ENCODE measurements at regions not wholly inside any gene's neighbourhood (a gene's known extent, or its start where the extent isn't known, plus 50 kb on each side); places are given as distances from the start of the nearest gene placed in this dataset.

DNA sequence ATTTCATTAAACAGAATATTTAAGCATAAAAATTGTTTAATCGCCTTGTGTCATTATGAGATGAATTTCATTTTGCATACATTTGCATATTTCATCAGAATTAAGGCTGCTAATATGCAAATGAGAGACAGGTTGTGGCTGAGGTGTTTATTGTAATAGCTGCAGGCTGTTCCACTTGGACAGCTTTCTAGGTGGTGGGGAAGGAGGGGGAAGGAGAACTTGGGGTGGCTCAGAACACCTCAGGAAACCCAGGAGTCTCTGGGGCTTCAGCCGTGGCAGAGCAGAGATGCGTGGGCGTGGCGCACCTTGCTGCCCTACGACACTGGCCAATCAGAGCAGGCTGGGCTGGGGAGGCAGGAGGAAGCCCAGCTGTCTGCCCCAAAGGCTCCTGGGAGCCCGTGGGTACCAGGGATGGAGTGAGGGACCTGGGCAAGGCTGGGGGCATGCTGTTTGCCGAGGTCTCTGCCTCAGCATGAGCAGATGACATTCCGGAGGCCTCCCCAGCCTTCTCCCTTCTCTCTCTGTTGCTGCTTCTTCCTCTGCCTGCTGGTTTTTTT, 542.9 kb downstream of the MN1 start:
- Histone ChIP-seq H3K36me3 (ENCODE audit: insufficient read depth) (no peaks in the 10 kb centered on the region), H3K4me1 (ENCODE audit: insufficient read depth) (no peaks in the 10 kb centered on the region), H3K27ac (ENCODE audit: low read depth) (no peak overlapping the region), H3K4me3 (ENCODE audit: low read depth, low read length) (no peak overlapping the region)
- no peak for DNase-seq (ENCODE audit: extremely low spot score)
- WGBS, result 60% methylated on average over 9 of the region's 9 CpGs

DNA sequence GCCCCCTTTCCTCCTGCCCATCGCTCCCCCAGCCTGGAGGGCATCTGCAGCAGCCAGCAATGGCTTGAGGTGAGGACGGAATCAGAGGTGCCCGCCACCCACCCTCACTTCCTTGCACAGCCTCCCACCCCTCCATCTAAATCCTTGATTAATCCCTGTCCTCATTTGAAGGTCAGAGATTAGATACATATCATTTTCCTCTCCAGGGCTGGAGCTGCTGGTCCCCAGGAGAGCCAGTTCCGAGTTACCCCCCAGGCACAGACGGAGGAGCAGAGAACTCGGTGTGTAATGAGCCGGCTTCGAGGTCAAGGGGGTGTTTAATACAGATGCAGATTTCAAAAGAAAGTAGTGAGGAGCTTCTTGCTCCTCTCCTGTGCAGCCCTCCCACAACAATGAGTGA, 542.1 kb downstream of the MN1 start:
- H3K36me3 ChIP-seq (ENCODE audit: insufficient read depth), result no peaks in the 10 kb centered on the region
- no peak for DNase-seq (ENCODE audit: extremely low spot score)
- no peak overlapping the region for H3K4me3 ChIP-seq (ENCODE audit: low read depth, low read length)
- H3K27ac ChIP-seq (ENCODE audit: low read depth), result no peak overlapping the region
- no peaks in the 10 kb centered on the region for H3K4me1 ChIP-seq (ENCODE audit: insufficient read depth)
- WGBS, result 51% methylated on average over 8 of the region's 8 CpGs

DNA sequence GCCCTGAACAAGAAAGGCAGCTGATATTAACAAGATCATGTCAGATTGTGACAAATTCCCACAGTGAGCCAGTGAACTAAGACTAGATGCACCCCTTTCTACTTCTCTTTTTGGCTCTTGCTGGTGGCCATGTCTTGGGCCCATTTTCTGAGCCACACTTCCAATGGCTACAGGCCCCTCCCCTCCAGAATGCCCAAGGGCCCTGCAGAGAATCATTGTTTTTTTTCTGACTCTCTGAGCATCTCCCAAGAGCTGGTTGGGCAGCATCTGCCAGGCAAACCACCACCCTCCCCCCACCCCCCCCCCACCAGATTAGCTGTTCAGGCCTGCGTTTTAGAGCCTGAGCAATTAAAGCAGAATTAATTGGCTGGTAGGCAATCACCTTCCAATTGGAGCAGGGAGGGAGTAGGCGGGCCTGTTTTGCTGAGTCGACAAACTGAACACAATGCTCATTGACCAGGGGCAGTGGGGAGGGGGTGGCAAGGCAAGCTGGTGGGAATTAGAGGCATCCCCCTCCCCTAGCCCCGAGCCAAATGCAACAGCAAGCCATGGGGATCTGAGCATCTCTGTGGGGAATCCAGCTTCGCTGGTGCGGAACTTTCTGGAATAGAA, 541.4 kb downstream of the MN1 start:
- WGBS, result 63% methylated on average over 6 of the region's 6 CpGs
- DNase-seq (ENCODE audit: extremely low spot score), result no peak
- Histone ChIP-seq H3K4me3 (ENCODE audit: low read depth, low read length) (no peak overlapping the region), H3K4me1 (ENCODE audit: insufficient read depth) (no peaks in the 10 kb centered on the region), H3K27ac (ENCODE audit: low read depth) (no peak overlapping the region), H3K36me3 (ENCODE audit: insufficient read depth) (no peaks in the 10 kb centered on the region)

DNA sequence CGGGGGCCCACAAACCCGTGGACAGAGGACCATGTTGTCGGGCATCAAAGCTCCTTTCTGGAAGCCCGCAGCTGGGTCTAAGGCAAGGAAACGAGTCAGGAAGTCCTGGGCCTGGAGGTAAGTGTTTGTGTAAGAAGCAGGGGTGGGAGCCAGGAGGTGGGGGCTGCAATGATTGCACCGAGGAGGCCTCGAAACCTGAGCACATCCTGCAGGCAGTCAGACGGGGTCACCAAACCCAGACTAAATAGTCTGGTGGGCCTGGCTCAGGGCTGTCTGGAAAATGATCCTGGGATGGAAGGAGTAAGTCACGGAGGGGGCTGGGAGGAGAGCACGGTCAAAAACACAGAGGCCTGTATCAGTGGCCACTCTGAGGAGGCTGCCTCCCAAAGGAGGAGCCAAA, 539.2 kb downstream of the MN1 start:
- Histone ChIP-seq H3K4me1 (ENCODE audit: insufficient read depth) (no peaks in the 10 kb centered on the region), H3K27ac (ENCODE audit: low read depth) (no peak overlapping the region), H3K4me3 (ENCODE audit: low read depth, low read length) (no peak overlapping the region), H3K36me3 (ENCODE audit: insufficient read depth) (no peaks in the 10 kb centered on the region)
- no peak for DNase-seq (ENCODE audit: extremely low spot score)
- 54% methylated on average over 10 of the region's 10 CpGs for WGBS

DNA sequence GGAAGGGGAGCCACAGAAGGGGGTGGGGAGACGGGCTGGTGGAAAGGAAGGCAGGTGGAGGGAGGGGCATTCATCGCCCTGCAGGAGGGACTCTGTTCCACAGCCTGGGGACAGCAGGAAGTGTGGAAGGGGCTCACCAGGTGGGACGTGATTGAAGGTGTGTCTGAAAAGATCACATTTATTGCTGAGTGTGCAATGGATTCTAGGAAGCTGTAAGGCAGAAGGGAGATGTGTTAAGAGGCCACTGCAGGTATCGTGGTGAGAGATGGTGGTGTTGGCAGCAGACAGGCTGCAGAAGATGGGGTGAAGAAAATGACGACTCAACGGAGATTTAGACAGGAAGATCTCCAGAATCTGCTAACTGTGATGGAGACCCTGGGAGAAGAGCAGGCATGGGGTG, 537.4 kb downstream of the MN1 start:
- no peak for DNase-seq (ENCODE audit: extremely low spot score)
- WGBS, result 72% methylated on average over 6 of the region's 6 CpGs
- Histone ChIP-seq H3K4me3 (ENCODE audit: low read depth, low read length) (no peak overlapping the region), H3K4me1 (ENCODE audit: insufficient read depth) (no peaks in the 10 kb centered on the region), H3K36me3 (ENCODE audit: insufficient read depth) (no peaks in the 10 kb centered on the region), H3K27ac (ENCODE audit: low read depth) (no peak overlapping the region)

- Histone ChIP-seq H3K4me3 (ENCODE audit: low read depth, low read length) (no peak overlapping the region), H3K36me3 (ENCODE audit: insufficient read depth) (no peaks in the 10 kb centered on the region), H3K27ac (ENCODE audit: low read depth) (no peak overlapping the region), H3K4me1 (ENCODE audit: insufficient read depth) (no peaks in the 10 kb centered on the region)
- no peak for DNase-seq (ENCODE audit: extremely low spot score)
- 71% methylated on average over 7 of the region's 7 CpGs for WGBS
These were observed 534.4 kb downstream of the MN1 start for GRCh38 chr22:27267145-27267544.

DNA sequence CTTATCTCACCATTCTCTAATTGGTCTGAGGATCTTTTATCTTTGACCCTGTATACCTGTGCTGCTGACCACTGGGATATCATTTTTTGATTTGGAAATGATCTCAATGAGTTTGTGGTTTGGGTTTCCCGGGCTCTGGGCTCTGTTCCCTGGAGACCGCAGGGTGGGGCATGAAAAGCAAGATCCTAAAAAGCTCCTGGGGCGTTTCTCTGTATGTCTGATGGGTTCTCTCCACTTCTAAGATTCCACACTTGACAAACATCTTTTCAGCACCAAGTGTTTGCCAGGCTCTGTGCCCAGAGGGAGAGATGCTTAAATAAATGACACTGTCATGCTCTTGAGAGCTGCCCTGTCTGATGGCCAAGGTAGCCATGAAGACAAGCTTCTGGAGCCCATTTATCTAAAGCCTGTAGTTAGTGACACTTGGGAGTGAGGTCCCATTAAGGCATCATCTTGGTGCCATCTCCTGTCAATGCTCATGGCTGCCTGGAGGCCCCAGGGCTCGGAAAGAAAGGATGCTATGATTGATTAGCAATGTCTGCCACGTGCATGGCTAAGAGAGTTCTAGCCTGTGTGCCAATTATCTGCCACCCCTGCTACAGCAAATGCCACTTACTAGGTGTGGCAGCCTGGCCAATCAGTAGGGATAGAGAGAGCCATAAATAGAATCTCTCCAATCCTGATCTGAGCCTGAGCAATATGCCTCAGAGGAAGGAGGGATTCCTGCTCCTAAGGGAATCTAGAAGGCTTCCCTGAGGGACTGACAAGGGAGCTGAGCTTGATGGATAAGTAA, 531.6 kb downstream of the MN1 start:
- Histone ChIP-seq H3K27ac (ENCODE audit: low read depth) (no peak overlapping the region), H3K4me3 (ENCODE audit: low read depth, low read length) (no peak overlapping the region), H3K4me1 (ENCODE audit: insufficient read depth) (no peaks in the 10 kb centered on the region), H3K36me3 (ENCODE audit: insufficient read depth) (no peaks in the 10 kb centered on the region)
- WGBS, result 61% methylated on average over 5 of the region's 5 CpGs
- DNase-seq (ENCODE audit: extremely low spot score), result no peak

GRCh38 chr22:27270818-27271510, 530.6 kb downstream of the MN1 start:
- Histone ChIP-seq H3K36me3 (ENCODE audit: insufficient read depth) (no peaks in the 10 kb centered on the region), H3K4me1 (ENCODE audit: insufficient read depth) (no peaks in the 10 kb centered on the region), H3K4me3 (ENCODE audit: low read depth, low read length) (no peak overlapping the region), H3K27ac (ENCODE audit: low read depth) (no peak overlapping the region)
- no peak for DNase-seq (ENCODE audit: extremely low spot score)
- WGBS, result 42% methylated on average over 18 of the region's 18 CpGs

- 25% methylated on average over 8 of the region's 8 CpGs for WGBS
- no peak overlapping the region for H3K27ac ChIP-seq (ENCODE audit: low read depth)
- no peaks in the 10 kb centered on the region for H3K4me1 ChIP-seq (ENCODE audit: insufficient read depth)
- H3K4me3 ChIP-seq (ENCODE audit: low read depth, low read length), result no peak overlapping the region
- no peak for DNase-seq (ENCODE audit: extremely low spot score)
- H3K36me3 ChIP-seq (ENCODE audit: insufficient read depth), result no peaks in the 10 kb centered on the region
These were observed 528.1 kb downstream of the MN1 start for GRCh38 chr22:27273436-27273835.

- 49% methylated on average over 10 of the region's 10 CpGs for WGBS
- no peaks in the 10 kb centered on the region for H3K36me3 ChIP-seq (ENCODE audit: insufficient read depth)
- no peak overlapping the region for H3K4me3 ChIP-seq (ENCODE audit: low read depth, low read length)
- no peak for DNase-seq (ENCODE audit: extremely low spot score)
- H3K4me1 ChIP-seq (ENCODE audit: insufficient read depth), result no peaks in the 10 kb centered on the region
- H3K27ac ChIP-seq (ENCODE audit: low read depth), result no peak overlapping the region
These were observed 527.7 kb downstream of the MN1 start for GRCh38 chr22:27273853-27274252.

GRCh38 chr22:27274770-27275449, 526.6 kb downstream of the MN1 start:
- 70% methylated on average over 4 of the region's 4 CpGs for WGBS
- Histone ChIP-seq H3K4me3 (ENCODE audit: low read depth, low read length) (no peak overlapping the region), H3K36me3 (ENCODE audit: insufficient read depth) (no peaks in the 10 kb centered on the region), H3K4me1 (ENCODE audit: insufficient read depth) (no peaks in the 10 kb centered on the region), H3K27ac (ENCODE audit: low read depth) (no peak overlapping the region)
- DNase-seq (ENCODE audit: extremely low spot score), result no peak

DNA sequence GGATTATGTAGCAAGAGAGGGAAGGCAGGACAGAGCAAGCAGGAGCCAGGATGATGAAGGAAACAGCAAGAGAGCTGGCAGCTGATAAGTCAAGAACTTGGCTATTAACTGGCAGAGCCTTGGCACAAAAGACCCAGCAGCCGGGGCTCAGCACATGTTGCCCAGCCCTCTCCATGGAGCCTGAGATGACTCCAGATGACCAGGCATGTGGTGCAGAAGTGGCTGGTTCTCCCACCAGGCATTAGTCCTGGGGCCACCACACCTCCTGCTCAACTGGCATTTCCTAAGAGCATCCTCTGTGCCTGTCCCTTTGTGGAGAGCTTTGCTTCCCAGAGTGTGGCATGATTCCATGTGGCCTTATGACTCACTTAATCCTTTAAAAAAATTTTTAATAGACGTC, 522.6 kb downstream of the MN1 start:
- DNase-seq (ENCODE audit: extremely low spot score), result no peak
- Histone ChIP-seq H3K27ac (ENCODE audit: low read depth) (no peak overlapping the region), H3K4me3 (ENCODE audit: low read depth, low read length) (no peak overlapping the region), H3K36me3 (ENCODE audit: insufficient read depth) (no peaks in the 10 kb centered on the region), H3K4me1 (ENCODE audit: insufficient read depth) (no peaks in the 10 kb centered on the region)
- 47% methylated on average over 2 of the region's 2 CpGs for WGBS

- 87% methylated on average over 5 of the region's 5 CpGs for WGBS
- H3K36me3 ChIP-seq (ENCODE audit: insufficient read depth), result no peaks in the 10 kb centered on the region
- no peak overlapping the region for H3K4me3 ChIP-seq (ENCODE audit: low read depth, low read length)
- no peaks in the 10 kb centered on the region for H3K4me1 ChIP-seq (ENCODE audit: insufficient read depth)
- no peak for DNase-seq (ENCODE audit: extremely low spot score)
- no peak overlapping the region for H3K27ac ChIP-seq (ENCODE audit: low read depth)
These were observed 518.3 kb downstream of the MN1 start for GRCh38 chr22:27283240-27283639.
